Rectal smooth muscle tissue (tissue), 1 donor: ENCODE measurements at regions not wholly inside any gene's neighbourhood (a gene's known extent, or its start where the extent isn't known, plus 50 kb on each side); places are given as distances from the start of the nearest gene placed in this dataset.
A peak's percentile ranks its signal among the peaks of the same experiment; 100 is the strongest.

ENCODE experiments used
- H3K27ac ChIP-seq: one replicate; pipeline ENCODE4 v1.7.0; 2013; ENCODE audit warnings: low read depth, low read length, inconsistent platforms
- H3K27me3 ChIP-seq: one replicate; pipeline ENCODE4 v1.7.0; 2013; ENCODE audit warnings: low read length; ENCODE audit not compliant: control insufficient read depth, insufficient read depth
- H3K36me3 ChIP-seq: one replicate; pipeline ENCODE4 v1.7.0; 2013; ENCODE audit warnings: low read length; ENCODE audit not compliant: control insufficient read depth, insufficient read depth
- H3K4me1 ChIP-seq: one replicate; pipeline ENCODE4 v1.7.0; 2013; ENCODE audit warnings: low read length; ENCODE audit not compliant: control insufficient read depth, insufficient read depth
- H3K4me3 ChIP-seq: one replicate; pipeline ENCODE4 v1.7.0; 2013; ENCODE audit warnings: low read length
- H3K9ac ChIP-seq: one replicate; pipeline ENCODE4 v1.7.0; 2013; ENCODE audit warnings: low read length

DNA sequence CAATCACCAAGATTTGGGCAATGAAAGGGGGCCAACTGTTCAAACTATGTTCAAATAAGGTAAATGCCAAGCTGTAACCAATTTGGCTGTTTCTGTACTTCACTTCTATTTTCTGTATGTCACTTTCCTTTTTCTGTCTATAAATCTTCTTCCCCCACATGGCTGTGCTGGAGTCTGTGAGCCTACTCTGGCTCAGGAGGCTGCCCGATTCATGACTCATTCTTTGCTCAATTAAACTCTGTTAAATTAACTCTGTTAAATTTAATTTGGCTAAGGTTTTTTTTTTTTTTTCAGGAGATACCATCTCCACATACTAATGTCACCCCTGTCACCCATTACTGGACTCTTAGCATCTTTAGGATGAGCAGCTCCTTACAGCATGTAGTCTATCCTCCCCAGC, 178.8 kb upstream of the TWIST2 start:
- no peak overlapping the region for H3K27ac ChIP-seq
- no peak overlapping the region for H3K4me3 ChIP-seq
- no peaks in the 10 kb centered on the region for H3K4me1 ChIP-seq
- no peaks in the 10 kb centered on the region for H3K27me3 ChIP-seq
- no peaks in the 10 kb centered on the region for H3K36me3 ChIP-seq
- H3K9ac ChIP-seq, result no peak overlapping the region

DNA sequence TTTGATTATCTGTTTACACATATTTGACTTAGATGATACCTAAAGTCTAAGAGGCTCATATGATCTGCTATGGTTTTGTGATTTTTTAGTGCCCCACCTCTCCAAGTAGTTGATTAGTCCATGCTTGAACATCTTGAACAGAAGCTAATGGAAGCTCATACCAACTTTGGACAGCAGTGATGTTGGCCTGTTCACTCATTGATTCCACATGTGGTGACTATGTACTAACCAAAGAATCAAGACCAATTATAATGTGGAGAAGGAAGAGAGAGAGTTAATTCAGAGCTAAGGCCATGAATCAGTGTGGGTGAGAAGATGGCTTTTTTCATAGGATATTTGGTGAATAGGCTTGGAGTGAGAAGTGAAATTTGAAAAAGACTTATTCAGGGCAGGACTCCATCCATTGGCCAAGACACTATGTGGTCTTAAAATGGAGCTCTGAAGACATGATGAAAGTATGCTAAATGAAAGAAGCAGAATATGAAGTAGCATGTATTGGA, 178.3 kb upstream of the TWIST2 start:
- Histone ChIP-seq H3K27me3 (no peaks in the 10 kb centered on the region), H3K27ac (no peak overlapping the region), H3K4me3 (no peak overlapping the region), H3K9ac (no peak overlapping the region), H3K4me1 (no peaks in the 10 kb centered on the region), H3K36me3 (no peaks in the 10 kb centered on the region)

DNA sequence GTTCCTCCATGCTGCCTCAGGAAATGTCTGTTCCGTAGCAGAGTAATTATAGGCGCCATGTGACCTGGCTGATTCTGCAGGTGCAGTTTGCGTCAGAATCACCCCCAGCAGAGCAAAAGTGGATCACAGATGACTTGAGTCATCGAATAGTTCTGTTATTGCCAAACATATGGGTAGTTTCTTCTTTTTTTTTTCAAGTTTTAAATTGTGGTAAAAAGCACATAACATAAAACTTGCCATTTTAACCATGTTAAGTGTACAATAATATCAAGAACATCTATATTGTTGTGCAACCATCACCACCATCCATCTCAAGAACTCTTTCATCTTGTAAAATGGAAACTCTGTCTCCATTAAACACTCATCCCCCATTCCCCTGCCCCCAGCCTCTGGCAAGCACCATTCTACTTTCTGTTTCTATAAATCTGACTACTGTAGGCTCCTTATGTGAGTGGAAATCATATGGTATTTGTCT, 177.7 kb upstream of the TWIST2 start:
- no peak overlapping the region for H3K27ac ChIP-seq
- no peak overlapping the region for H3K9ac ChIP-seq
- H3K4me1 ChIP-seq, result no peaks in the 10 kb centered on the region
- H3K4me3 ChIP-seq, result no peak overlapping the region
- no peaks in the 10 kb centered on the region for H3K27me3 ChIP-seq
- no peaks in the 10 kb centered on the region for H3K36me3 ChIP-seq

DNA sequence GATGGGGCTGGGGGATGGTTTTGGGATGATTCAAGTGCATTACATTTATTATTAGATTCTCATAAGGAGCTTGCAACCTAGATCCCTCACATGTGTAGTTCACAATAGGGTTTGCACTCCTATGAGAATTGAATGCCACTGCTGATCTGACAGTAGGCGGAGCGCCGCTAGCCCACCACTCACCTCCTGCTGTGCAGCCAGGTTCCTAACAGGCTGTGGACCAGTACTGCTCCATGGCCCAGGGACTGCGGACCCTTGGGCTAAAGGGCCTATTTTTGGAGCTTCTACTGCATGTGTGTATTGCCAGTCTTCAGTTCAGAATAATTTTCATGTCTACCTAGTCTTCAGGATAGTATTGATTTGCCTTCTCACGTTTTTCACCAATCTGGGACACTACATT, 165.3 kb upstream of the TWIST2 start:
- no peak overlapping the region for H3K27ac ChIP-seq
- H3K4me1 ChIP-seq, result peaks cover 3% of the 10 kb centered on the region
- peaks cover 3% of the 10 kb centered on the region for H3K27me3 ChIP-seq
- H3K9ac ChIP-seq, result no peak overlapping the region
- H3K36me3 ChIP-seq, result no peaks in the 10 kb centered on the region
- H3K4me3 ChIP-seq, result no peak overlapping the region

DNA sequence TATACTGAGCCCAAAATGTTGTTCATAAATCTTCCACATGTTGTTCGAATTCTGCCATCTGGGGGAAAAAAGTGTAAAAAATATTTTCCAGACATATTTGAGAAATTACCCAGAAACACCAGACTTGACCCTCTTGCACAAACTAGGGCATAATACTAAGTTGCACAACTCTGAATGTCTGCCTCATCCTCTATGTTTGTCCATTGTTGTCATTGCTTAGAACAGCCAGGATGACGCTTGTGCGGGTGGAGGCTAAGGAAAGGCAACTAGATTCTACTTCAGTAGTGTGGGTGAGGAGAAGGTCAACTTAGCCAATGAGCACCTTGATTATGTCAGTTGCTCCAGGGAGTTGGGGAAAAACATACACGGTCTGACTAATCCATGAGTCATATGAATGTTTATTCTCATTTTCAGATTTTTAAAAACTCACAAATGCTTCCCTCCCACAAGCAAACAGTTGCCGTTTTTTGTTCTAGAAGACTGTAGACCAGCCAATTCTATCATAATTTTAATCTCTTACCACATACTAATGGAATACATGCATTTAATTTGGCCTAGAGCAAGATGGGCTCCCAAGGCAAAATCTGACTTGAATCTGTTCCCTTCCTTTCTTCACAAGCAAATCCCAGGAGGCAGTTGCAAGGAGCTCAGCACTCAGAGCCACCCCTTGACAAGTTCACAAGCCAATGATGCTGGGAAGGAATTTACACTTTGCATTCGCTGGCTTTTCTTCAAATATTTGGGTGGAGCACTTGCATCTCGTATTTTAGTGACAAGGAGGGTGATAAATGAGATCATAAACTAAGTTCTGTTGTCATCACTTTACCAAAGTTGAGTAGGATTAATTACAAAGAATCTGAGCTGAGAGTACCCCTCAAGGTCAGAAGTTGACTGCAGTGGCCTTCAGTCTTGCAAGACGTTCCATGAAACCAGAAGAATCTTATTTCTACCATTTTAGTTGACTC, 163.2 kb upstream of the TWIST2 start:
- Histone ChIP-seq H3K36me3 (no peaks in the 10 kb centered on the region), H3K9ac (no peak overlapping the region), H3K27me3 (peaks cover 3% of the 10 kb centered on the region), H3K4me1 (peaks cover 3% of the 10 kb centered on the region), H3K4me3 (no peak overlapping the region), H3K27ac (peak overlapping the region; percentile 66)

DNA sequence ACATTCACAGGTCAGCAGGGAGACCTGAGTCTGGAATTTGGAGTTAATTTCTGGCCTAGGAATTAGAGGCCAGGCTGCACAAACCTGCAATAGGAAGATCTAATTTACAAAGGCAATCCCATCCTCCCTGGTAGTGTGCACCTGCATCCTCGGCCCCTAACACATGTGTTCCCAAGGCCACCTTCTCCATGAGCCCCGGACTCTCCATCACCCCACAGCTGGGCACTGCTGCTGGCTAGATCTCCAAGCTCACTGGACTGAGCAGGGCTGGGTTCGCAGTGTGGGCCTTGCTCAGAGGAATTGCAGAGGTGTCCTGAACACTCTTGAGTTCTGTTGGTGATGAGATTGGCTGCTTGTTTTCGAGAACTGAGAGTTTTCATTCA, 162.6 kb upstream of the TWIST2 start:
- H3K36me3 ChIP-seq, result no peaks in the 10 kb centered on the region
- H3K27me3 ChIP-seq, result peaks cover 3% of the 10 kb centered on the region
- H3K27ac ChIP-seq, result peak overlapping the region; percentile 66
- no peak overlapping the region for H3K4me3 ChIP-seq
- H3K4me1 ChIP-seq, result peaks cover 3% of the 10 kb centered on the region
- no peak overlapping the region for H3K9ac ChIP-seq

DNA sequence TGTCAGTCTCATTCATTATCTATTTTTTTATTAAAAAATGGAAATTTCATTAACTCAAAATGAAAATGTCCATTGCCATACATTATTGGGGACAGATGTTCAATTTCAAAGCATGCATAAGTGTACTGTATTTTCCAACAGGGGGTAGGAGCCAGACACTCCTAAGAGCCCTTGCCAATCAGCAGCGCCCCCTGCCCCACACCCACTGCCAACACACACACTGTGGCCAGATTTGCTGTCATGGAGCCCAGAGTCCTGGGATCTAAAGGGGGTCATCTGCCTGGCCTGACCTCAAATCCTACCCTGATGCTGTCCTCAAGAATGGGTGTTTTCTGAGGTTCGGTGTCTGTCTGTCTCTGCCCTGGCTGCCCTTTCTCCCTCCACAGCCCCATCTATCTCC, 162.2 kb upstream of the TWIST2 start:
- Histone ChIP-seq H3K36me3 (no peaks in the 10 kb centered on the region), H3K27ac (no peak overlapping the region), H3K4me3 (no peak overlapping the region), H3K4me1 (peaks cover 3% of the 10 kb centered on the region), H3K9ac (no peak overlapping the region), H3K27me3 (peaks cover 3% of the 10 kb centered on the region)

DNA sequence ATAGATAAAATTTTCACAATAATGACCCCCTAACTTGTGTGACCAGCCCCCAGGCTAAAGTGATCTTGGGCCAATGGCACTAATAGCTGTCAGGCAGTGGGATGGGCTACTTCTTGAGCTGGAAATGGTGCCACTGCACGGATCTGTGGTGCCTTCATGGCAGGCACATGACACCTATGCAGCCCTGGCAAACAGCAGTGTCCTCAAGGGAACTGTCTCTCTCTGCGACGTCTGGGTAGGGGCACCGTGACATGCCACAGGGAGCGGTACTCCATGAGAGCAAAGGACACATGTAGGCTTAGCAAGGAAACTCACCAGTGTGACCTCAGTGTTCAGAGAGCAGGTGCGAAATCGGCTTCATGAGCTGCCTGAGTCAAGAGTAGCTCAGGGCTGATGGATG, 161.7 kb upstream of the TWIST2 start:
- Histone ChIP-seq H3K36me3 (no peaks in the 10 kb centered on the region), H3K27ac (no peak overlapping the region), H3K4me3 (no peak overlapping the region), H3K9ac (no peak overlapping the region), H3K4me1 (peaks cover 3% of the 10 kb centered on the region), H3K27me3 (peaks cover 3% of the 10 kb centered on the region)

DNA sequence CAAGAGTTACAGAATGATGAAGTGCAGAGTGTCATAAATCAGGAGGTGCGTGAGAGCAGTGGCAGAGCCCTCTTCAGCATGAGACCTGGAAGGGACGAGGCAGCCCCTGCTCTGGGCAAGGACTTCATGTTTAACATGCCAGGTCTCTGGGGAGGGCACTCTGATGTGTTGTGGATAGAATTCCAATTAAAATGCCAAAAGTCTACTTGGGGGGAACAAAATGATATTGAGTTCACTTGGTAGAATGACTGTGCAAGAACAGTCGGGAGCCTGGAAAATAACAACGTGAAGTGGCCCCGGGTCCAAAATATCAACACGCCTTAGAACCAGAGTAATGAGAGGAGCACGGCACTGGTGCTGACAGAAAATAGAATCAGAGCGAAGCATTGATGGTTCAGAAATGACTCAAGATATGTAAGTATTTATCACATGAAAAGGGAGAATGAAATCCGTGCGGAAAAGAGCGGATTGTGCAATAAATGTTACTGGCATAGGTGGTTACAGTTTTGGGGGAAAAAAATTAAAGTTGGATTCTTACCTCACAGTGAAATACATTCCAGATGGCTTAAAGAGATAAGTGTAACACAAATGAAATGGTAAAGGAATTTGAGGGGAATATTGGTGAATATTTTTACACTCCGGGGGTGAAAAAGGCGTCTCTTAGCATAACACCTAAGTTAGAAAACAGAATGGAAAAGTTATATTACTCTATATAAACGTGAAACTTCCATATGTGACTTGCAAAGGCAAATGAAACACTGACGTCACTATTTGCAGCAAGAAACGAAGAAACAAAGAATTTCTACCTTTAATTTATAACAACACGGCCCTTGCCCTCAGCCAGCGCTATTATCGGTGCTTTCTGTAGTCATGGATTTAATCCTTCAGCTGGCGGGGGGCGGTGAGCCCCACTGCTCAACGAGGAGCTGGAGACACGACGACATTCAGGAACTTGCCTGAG, 159.4 kb upstream of the TWIST2 start:
- no peak overlapping the region for H3K9ac ChIP-seq
- H3K27ac ChIP-seq, result no peak overlapping the region
- H3K27me3 ChIP-seq, result peaks cover 3% of the 10 kb centered on the region
- no peak overlapping the region for H3K4me3 ChIP-seq
- H3K4me1 ChIP-seq, result peaks cover 3% of the 10 kb centered on the region
- no peaks in the 10 kb centered on the region for H3K36me3 ChIP-seq

DNA sequence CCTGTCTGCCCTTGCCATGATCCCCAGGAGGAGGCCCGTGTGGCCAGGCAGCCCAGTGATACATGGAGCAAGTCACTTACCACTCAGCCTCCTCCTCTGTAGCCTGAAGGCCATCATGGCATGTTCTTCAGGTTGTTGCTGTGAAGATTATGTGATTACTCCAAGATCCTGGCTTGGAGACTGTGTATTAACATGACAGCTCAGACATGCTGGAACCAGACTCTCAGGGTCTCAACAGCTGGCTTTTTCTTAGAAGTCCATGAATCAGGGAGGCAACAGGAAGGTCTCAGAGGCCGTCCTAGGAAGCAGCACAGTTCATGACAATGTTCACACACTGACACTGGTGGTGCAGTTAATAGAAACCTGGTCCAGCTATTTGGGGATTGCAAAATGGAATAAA, 158.6 kb upstream of the TWIST2 start:
- Histone ChIP-seq H3K27me3 (peaks cover 3% of the 10 kb centered on the region), H3K4me1 (peaks cover 3% of the 10 kb centered on the region), H3K27ac (no peak overlapping the region), H3K9ac (no peak overlapping the region), H3K36me3 (no peaks in the 10 kb centered on the region), H3K4me3 (no peak overlapping the region)

DNA sequence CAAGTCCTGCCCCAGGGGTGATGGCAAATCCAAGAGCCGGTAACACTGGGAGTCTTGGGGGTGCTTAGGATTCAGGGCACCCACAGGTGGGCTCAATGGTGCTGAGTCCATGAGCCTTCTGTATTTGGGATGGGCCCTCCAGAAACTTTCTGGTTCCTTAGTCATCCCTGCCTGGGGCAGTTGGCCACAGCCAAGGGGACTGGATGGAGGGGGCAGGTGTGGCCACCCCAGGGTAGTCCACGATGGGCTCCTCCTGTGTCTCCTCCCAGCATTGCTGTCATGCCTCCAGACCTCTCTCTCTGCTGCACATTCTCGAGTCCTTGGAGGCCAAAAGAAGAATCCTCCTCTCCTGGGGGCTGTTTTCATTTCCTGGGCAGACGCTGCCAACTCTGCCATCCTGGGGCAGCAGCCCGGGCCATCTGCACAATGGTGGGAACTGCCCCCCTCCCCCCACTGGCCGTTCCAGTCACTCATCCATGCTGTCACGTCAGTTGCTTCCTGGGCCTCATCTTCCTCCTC, 158.0 kb upstream of the TWIST2 start:
- Histone ChIP-seq H3K4me1 (peaks cover 5% of the 10 kb centered on the region), H3K27me3 (peaks cover 3% of the 10 kb centered on the region), H3K4me3 (no peak overlapping the region), H3K27ac (no peak overlapping the region), H3K36me3 (no peaks in the 10 kb centered on the region), H3K9ac (no peak overlapping the region)

DNA sequence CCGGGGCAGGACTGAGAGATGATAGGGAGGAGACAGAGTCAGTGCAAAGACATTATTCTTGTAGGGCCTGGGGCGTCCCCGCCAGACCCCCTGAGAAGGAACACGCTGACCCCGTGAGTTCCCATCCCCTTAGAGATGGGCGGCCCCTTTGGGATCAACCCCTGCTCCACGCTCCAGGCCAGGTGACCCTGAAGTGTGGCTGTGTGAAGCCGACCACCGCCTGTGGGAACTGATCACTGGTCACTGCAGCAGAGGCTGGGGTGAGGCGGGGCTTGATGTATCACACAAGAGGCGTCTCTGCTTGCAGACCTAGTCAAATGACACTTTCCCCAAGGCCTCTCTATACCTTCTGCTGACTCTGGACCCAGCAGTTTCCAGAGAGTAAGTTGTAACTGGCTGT, 157.4 kb upstream of the TWIST2 start:
- Histone ChIP-seq H3K27ac (no peak overlapping the region), H3K4me3 (no peak overlapping the region), H3K4me1 (peaks cover 8% of the 10 kb centered on the region), H3K9ac (no peak overlapping the region), H3K36me3 (no peaks in the 10 kb centered on the region), H3K27me3 (no peaks in the 10 kb centered on the region)
